Adrenal gland (tissue), 9 donors: ENCODE measurements at regions not wholly inside any gene's neighbourhood (a gene's known extent, or its start where the extent isn't known, plus 50 kb on each side); places are given as distances from the start of the nearest gene placed in this dataset.

Experiments
- DNase-seq, 7 donors: peaks; one replicate each; pipeline ENCODE4 v3.0.0-alpha.2; 2019 to 2020
- H3K27ac ChIP-seq, 5 donors: fragments of 200-600 bp; sonication (generic) in 4 of 5; 1 replicate in 3 of 5; 2 replicates in 2 of 5; pipeline versions ENCODE4 v1.5.1 to v1.8.0; 2016 to 2020; ENCODE audit warnings: mild to moderate bottlenecking in 1 of 5
- H3K27me3 ChIP-seq: fragments of 200-600 bp; 2 replicates; pipeline ENCODE4 v1.8.0; 2021
- H3K36me3 ChIP-seq, 2 donors: fragments of 200-600 bp; replicated peaks in 1 of 2; 1 replicate in 1 of 2; 2 replicates in 1 of 2; pipeline versions ENCODE4 v1.5.1 to v1.8.0; 2018 to 2022
- H3K4me1 ChIP-seq, 2 donors: fragments of 200-600 bp; replicated peaks in 1 of 2; 1 replicate in 1 of 2; 2 replicates in 1 of 2; pipeline versions ENCODE4 v1.5.1 to v1.8.0; 2018 to 2021
- H3K4me3 ChIP-seq, 4 donors: fragments of 200-600 bp; sonication (generic) in 3 of 4; one replicate each; pipeline ENCODE4 v1.5.1; 2016 to 2018
- H3K9me3 ChIP-seq, 3 donors: fragments of 200-600 bp; sonication (generic) in 1 of 3; replicated peaks in 1 of 3; 1 replicate in 2 of 3; 2 replicates in 1 of 3; pipeline versions ENCODE4 v1.5.1 to v1.8.0; 2016 to 2021
- POLR2A ChIP-seq, 2 donors: fragments of 450-650 bp; IDR thresholded peaks; one replicate each; pipeline ENCODE4 v1.6.1; 2017; ENCODE audit warnings: antibody characterized with exemption in 2 of 2, mild to moderate bottlenecking in 2 of 2, moderate library complexity in 1 of 2
- WGBS, 4 donors: extraction: QIAGEN DNeasy Blood & Tissue Kit in 2 of 4; methylation state at CpG; one replicate each; pipeline versions ENCODE4 v1.1.5 to v1.1.7; 2013 to 2017; 5-methylcytosine and 5-hydroxymethylcytosine counted together
- intact Hi-C, 2 donors: fragments of 100-400 bp; cut with DNase I; formaldehyde crosslinking; loops; one replicate each; pipeline versions ENCODE4 v1.14.1 to v1.15.0; 2022 to 2023
- TF ChIP-seq, protein P1 (sequence below), 6 experiments: fragments of 450-650 bp in 4 of 6; fragments of 200-600 bp in 2 of 6; sonication (generic) in 1 of 6; IDR thresholded peaks; 1 replicate in 5 of 6; 2 replicates in 1 of 6; pipeline versions ENCODE4 v1.5.1 to v1.8.0; 2016 to 2021; ENCODE audit warnings: antibody characterized with exemption in 6 of 6, mild to moderate bottlenecking in 2 of 6, moderate library complexity in 1 of 6
- donor health status: healthy with polysubstance abuse.
- donor health status: Bipolar disorder and iron deficiency.
- donor health status: DM: yes; HTN: yes; CAD: no.
- donor health status: DM: no; HTN: no; CAD: no.
- donor health status: DM: no; HTN: no; CAD: no.

DNA sequence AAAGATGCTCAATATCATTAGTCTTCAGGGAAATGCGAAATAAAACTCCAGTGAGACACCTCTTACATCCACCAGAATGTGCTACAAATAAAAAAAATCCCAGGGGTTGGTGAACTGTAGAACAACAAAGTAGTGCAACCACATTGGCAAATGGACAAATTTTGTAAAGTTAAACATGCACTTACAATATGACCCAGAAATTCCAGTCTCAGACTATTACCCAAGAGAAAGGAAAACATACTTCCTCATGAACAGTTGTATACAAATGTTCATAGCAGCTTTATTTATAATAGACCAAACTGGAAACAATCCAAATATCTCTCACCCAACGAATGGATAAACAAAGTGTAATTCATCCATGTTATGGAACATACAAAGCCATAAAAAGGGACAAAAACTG, 239.5 kb downstream of the ABCC12 start:
- Histone ChIP-seq H3K27ac (no peak overlapping the region), H3K27me3 (no peaks in the 10 kb centered on the region), H3K4me3 (no peak overlapping the region), H3K36me3 (no peaks in the 10 kb centered on the region), H3K9me3 (no peaks in the 10 kb centered on the region), H3K4me1 (no peaks in the 10 kb centered on the region)
- no peak for DNase-seq
- WGBS, 4 donors = 43 to 55% (median 53%) methylated on average over 2 of the region's 2 CpGs
- intact Hi-C loops = no loop called here
- TF ChIP-seq, protein P1, sequence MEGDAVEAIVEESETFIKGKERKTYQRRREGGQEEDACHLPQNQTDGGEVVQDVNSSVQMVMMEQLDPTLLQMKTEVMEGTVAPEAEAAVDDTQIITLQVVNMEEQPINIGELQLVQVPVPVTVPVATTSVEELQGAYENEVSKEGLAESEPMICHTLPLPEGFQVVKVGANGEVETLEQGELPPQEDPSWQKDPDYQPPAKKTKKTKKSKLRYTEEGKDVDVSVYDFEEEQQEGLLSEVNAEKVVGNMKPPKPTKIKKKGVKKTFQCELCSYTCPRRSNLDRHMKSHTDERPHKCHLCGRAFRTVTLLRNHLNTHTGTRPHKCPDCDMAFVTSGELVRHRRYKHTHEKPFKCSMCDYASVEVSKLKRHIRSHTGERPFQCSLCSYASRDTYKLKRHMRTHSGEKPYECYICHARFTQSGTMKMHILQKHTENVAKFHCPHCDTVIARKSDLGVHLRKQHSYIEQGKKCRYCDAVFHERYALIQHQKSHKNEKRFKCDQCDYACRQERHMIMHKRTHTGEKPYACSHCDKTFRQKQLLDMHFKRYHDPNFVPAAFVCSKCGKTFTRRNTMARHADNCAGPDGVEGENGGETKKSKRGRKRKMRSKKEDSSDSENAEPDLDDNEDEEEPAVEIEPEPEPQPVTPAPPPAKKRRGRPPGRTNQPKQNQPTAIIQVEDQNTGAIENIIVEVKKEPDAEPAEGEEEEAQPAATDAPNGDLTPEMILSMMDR (IDR thresholded peaks at IDR 0.05) = no peak
- TF ChIP-seq POLR2A (IDR thresholded peaks at IDR 0.05) = no peak

DNA sequence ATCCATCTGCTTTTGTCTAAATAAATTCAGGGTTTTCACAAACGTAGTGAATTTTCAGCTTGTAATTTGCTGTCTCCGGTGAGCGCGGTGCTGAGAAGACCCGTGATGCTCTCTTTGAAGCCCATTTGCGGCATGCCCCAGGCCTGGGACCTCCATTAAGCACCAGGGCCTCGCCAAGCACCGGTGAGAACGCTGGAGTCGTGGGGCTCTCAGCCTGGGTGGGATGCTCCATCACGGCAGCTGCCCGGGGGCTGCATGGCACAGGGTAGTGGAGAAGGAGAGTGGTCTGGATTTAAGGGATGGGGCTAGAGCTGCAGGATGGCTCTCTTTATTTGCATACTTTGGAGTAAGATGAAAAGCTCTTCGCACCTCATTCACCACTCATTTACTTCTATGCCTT, 248.7 kb downstream of the ABCC12 start:
- TF ChIP-seq, protein P1 (IDR thresholded peaks at IDR 0.05) = no peak
- no peak for TF ChIP-seq POLR2A (IDR thresholded peaks at IDR 0.05)
- no peak for DNase-seq

DNA sequence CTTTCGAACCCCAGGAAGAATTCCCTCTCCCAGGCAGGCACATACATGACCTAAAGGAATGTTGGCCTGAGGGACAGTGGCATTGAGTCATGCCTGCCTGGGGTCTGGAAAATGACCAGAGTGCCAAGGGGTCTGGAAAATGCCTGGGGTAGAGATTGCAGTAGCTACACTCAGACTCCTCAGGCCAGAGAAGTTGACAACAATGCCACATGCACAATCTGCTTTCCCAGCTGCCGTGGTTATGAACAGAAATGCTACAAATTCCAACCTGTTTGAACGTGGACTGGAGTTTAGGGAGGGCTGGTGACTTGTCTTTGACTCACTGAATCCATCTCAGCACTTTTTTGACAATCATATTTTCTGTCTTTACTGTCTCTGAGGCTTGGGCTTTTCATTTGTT, 250.0 kb downstream of the ABCC12 start:
- Histone ChIP-seq H3K9me3 (no peaks in the 10 kb centered on the region), H3K4me3 (no peak overlapping the region), H3K36me3 (no peaks in the 10 kb centered on the region), H3K4me1 (no peaks in the 10 kb centered on the region), H3K27ac (no peak overlapping the region), H3K27me3 (no peaks in the 10 kb centered on the region)
- TF ChIP-seq, protein P1 (IDR thresholded peaks at IDR 0.05) = no peak
- no peak for TF ChIP-seq POLR2A (IDR thresholded peaks at IDR 0.05)
- WGBS, 4 donors = 64 to 81% (median 67%) methylated on average over 3 of the region's 3 CpGs
- intact Hi-C loops = no loop called here
- DNase-seq = no peak

More for the DNA sequence above, 248.7 kb downstream of the ABCC12 start:
- WGBS, 4 donors = 84 to 85% (median 84%) methylated on average over 8 to 13 of the region's 13 CpGs
- Histone ChIP-seq H3K27ac (no peak overlapping the region), H3K4me1 (no peaks in the 10 kb centered on the region), H3K4me3 (no peak overlapping the region), H3K9me3 (no peaks in the 10 kb centered on the region), H3K27me3 (no peaks in the 10 kb centered on the region), H3K36me3 (no peaks in the 10 kb centered on the region)
- intact Hi-C loops = no loop called here

DNA sequence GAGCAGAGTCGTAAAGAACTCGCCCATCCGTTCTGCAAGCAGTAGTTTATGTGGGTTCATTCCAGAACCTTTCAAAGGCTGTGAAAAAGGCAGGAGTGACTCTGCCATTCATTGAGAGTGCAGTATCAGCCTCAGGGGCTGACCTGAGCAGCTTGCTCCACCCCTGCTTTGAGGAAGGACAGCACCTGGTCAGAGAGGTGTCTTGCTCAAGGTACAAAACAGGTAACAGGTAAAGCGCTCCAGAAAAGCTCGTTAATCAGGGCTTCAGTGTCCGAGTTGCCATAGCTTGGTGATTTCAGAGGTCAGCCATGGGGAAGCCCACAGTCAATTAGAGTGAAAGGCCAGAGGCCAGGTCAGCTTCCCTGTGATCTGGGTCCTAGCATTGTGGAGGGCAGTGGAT, 251.1 kb downstream of the ABCC12 start:
- Histone ChIP-seq H3K36me3 (no peaks in the 10 kb centered on the region), H3K27me3 (no peaks in the 10 kb centered on the region), H3K27ac (no peak overlapping the region), H3K9me3 (no peaks in the 10 kb centered on the region), H3K4me3 (no peak overlapping the region), H3K4me1 (no peaks in the 10 kb centered on the region)
- no peak for TF ChIP-seq POLR2A (IDR thresholded peaks at IDR 0.05)
- TF ChIP-seq, protein P1 (IDR thresholded peaks at IDR 0.05) = no peak
- 77 to 82% (median 80%) methylated on average over 6 of the region's 6 CpGs for WGBS, 4 donors
- intact Hi-C loops = no loop called here
- no peak for DNase-seq
